OCI-LY3 (cell line): ENCODE measurements at regions not wholly inside any gene's neighbourhood (a gene's known extent, or its start where the extent isn't known, plus 50 kb on each side); places are given as distances from the start of the nearest gene placed in this dataset.

Source experiments
- EZH2phosphoT487 ChIP-seq: fragments of 200-600 bp; shearing (Covaris generic); IDR thresholded peaks from 2 replicates; pipeline ENCODE4 v1.6.1; 2018; ENCODE audit warnings: antibody characterized with exemption, mixed run types, low read depth
- TF ChIP-seq, protein P1 (sequence below): fragments of 200-600, 300-600 bp; sonication (generic); IDR thresholded peaks from 2 replicates; pipeline ENCODE4 v1.5.1; 2014; ENCODE audit warnings: antibody characterized with exemption, low read length, low read depth

DNA sequence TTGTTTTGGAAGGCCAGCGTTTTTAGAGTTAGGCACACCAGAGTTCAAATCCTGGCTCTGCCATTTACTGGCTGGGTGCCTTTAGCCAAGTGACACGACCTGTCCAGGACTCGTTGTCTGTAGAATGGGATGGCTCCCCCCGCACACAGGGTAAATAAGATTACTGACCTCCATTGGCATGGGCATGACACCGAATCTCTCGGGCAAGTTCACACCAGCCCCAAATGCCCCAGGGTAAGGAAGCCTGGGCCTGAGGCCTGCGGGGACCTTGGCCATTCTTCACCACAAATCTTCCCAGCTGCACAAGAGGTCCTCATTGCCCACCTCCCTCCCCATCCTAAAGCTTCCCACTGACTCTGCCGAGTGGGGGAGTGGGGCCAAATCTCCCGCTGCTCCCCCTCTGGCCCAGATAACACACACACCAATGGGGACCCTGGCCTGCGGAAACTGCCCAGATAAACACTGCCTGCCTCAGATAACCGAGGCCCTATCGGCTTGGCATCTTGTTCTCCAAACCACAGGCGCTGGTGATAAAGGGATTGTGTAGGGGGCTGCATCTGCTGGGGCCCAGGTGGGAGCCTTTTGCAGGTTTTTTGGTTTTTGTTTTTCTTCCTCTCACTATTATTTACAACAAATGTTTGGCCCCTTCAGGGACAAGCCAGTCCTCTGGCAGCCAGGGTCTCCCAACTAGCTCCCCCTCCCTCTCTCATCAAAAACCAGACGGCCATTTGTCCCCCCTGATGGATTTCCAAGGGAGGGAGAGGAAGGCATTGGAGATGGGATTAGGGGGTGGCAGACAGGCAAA is 75.0 kb upstream of the LHX1 start:
- TF ChIP-seq, protein P1, sequence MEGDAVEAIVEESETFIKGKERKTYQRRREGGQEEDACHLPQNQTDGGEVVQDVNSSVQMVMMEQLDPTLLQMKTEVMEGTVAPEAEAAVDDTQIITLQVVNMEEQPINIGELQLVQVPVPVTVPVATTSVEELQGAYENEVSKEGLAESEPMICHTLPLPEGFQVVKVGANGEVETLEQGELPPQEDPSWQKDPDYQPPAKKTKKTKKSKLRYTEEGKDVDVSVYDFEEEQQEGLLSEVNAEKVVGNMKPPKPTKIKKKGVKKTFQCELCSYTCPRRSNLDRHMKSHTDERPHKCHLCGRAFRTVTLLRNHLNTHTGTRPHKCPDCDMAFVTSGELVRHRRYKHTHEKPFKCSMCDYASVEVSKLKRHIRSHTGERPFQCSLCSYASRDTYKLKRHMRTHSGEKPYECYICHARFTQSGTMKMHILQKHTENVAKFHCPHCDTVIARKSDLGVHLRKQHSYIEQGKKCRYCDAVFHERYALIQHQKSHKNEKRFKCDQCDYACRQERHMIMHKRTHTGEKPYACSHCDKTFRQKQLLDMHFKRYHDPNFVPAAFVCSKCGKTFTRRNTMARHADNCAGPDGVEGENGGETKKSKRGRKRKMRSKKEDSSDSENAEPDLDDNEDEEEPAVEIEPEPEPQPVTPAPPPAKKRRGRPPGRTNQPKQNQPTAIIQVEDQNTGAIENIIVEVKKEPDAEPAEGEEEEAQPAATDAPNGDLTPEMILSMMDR = no peak
- no peak for TF ChIP-seq EZH2phosphoT487
